Body of pancreas (tissue), 4 donors: ENCODE measurements at regions not wholly inside any gene's neighbourhood (a gene's known extent, or its start where the extent isn't known, plus 50 kb on each side); places are given as distances from the start of the nearest gene placed in this dataset.

Experiments
- ATAC-seq: fragments of 150-250 bp; one replicate; pipeline ENCODE4 v1.9.1; 2016
- DNase-seq, 4 donors: peaks; one replicate each; pipeline ENCODE4 v3.0.0-alpha.2; 2019
- H3K27ac ChIP-seq, 4 donors: fragments of 200-600 bp; sonication (generic); 1 replicate in 3 of 4; 2 replicates in 1 of 4; pipeline versions ENCODE4 v1.5.1 to v1.6.1; 2016 to 2019; ENCODE audit warnings: mild to moderate bottlenecking in 1 of 4, mixed read lengths in 1 of 4, moderate library complexity in 1 of 4
- H3K27me3 ChIP-seq, 2 donors: fragments of 200-600 bp; sonication (generic); one replicate each; pipeline ENCODE4 v1.6.0; 2016; ENCODE audit warnings: mild to moderate bottlenecking in 1 of 2
- H3K36me3 ChIP-seq, 2 donors: fragments of 200-600 bp; sonication (generic); replicated peaks in 1 of 2; 2 replicates each; pipeline ENCODE4 v1.5.1; 2016; ENCODE audit warnings: low read depth in 2 of 2; ENCODE audit not compliant: insufficient read depth in 1 of 2
- H3K4me1 ChIP-seq: fragments of 200-600 bp; sonication (generic); one replicate; pipeline ENCODE4 v1.6.0; 2016
- H3K4me3 ChIP-seq, 2 donors: fragments of 200-600 bp; sonication (generic); 1 replicate in 1 of 2; 2 replicates in 1 of 2; pipeline ENCODE4 v1.5.1; 2016 to 2019
- H3K9me3 ChIP-seq, 3 donors: fragments of 200-600 bp; sonication (generic); 1 replicate in 2 of 3; 2 replicates in 1 of 3; pipeline ENCODE4 v1.5.1; 2016
- CTCF ChIP-seq, 7 experiments: fragments of 450-650 bp in 4 of 7; fragments of 200-600 bp in 3 of 7; sonication (generic) in 3 of 7; IDR thresholded peaks; one replicate each; pipeline ENCODE4 v1.5.1; 2016 to 2019; ENCODE audit warnings: antibody characterized with exemption in 7 of 7
- POLR2A ChIP-seq, 3 donors: fragments of 450-650 bp; IDR thresholded peaks; one replicate each; pipeline ENCODE4 v1.6.1; 2016; ENCODE audit warnings: antibody characterized with exemption in 3 of 3, mild to moderate bottlenecking in 2 of 3
- WGBS, 2 donors: methylation state at CpG; one replicate each; pipeline ENCODE4 v1.1.5; 2017; 5-methylcytosine and 5-hydroxymethylcytosine counted together
- intact Hi-C: fragments of 100-400 bp; cut with DNase I; formaldehyde crosslinking; loops from one replicate; pipeline ENCODE4 v1.15.1; 2023

GRCh38 chr2:155518094-155518493 is 814.4 kb downstream of the NR4A2 start:
- Histone ChIP-seq H3K9me3 (no peaks in the 10 kb centered on the region), H3K36me3 (no peaks in the 10 kb centered on the region), H3K4me1 (no peaks in the 10 kb centered on the region), H3K27me3 (no peaks in the 10 kb centered on the region), H3K4me3 (no peak overlapping the region), H3K27ac (no peak overlapping the region)
- intact Hi-C loops, result no loop called here
- ATAC-seq (no peak), DNase-seq (no peak)
- 45 to 56% methylated on average over 3 of the region's 3 CpGs for WGBS, 2 donors
- TF ChIP-seq CTCF (IDR thresholded peaks at IDR 0.05) (no peak), POLR2A (IDR thresholded peaks at IDR 0.05) (no peak)

GRCh38 chr2:155517362-155517761 is 815.2 kb downstream of the NR4A2 start:
- Histone ChIP-seq H3K4me3 (no peak overlapping the region), H3K4me1 (no peaks in the 10 kb centered on the region), H3K36me3 (no peaks in the 10 kb centered on the region), H3K27me3 (no peaks in the 10 kb centered on the region), H3K9me3 (no peaks in the 10 kb centered on the region), H3K27ac (no peak overlapping the region)
- 56 to 77% methylated on average over 1 of the region's 1 CpG for WGBS, 2 donors
- intact Hi-C loops, result no loop called here
- TF ChIP-seq CTCF (IDR thresholded peaks at IDR 0.05) (no peak), POLR2A (IDR thresholded peaks at IDR 0.05) (no peak)
- no peak for DNase-seq
- no peak for ATAC-seq

DNA sequence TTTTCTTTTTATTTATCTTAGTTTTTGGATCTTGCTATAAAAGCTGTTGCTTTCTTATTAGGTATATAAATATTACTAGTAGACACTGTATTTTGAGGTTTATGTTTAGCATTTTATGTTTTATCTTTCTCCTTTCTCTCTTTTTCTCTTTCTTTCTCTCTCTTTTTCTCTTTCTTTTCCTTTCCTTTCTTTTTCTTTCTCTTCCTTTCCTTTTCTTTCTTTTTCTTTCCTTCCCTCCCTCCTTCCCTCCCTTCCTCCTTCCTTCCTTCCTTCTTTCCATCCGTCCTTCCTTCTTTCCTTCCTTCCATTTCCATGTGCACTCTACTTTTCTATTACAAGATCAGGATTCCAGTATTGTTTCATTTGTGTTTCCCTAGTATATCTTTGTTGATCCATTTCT is 814.8 kb downstream of the KCNJ3 start:
- H3K9me3 ChIP-seq, result no peaks in the 10 kb centered on the region
- DNase-seq (no peak), ATAC-seq (no peak)
- TF ChIP-seq CTCF (IDR thresholded peaks at IDR 0.05) (no peak), POLR2A (IDR thresholded peaks at IDR 0.05) (no peak)
- H3K4me1 ChIP-seq, result no peaks in the 10 kb centered on the region
- intact Hi-C loops, result no loop called here
- no peaks in the 10 kb centered on the region for H3K27me3 ChIP-seq
- no peaks in the 10 kb centered on the region for H3K36me3 ChIP-seq
- H3K27ac ChIP-seq, result no peak overlapping the region
- WGBS, 2 donors, result 56 to 80% methylated on average over 1 of the region's 1 CpG
- no peak overlapping the region for H3K4me3 ChIP-seq

- TF ChIP-seq POLR2A (IDR thresholded peaks at IDR 0.05), result no peak
- no peak for TF ChIP-seq CTCF (IDR thresholded peaks at IDR 0.05)
These were observed 804.3 kb downstream of the KCNJ3 start for GRCh38 chr2:155502766-155503165.

DNA sequence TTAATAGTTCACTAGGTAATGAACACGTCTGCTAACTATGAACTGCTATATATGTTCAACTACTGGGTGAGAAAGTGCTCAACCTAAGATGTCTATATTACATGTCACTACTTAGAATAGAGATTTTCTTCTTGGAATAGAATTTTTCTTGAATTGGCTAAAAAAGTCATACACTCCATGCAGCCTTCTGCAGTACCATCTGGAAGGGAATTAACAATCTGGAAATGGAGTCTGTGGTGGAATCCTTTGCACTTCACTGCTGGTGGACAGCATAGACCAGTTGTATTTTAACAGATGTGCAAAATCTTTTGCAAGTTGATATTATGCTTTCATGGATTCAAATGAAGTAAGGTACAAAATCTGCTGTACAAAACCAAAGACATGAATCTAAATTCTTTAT is 799.6 kb downstream of the KCNJ3 start:
- no peak overlapping the region for H3K27ac ChIP-seq
- intact Hi-C loops, result no loop called here
- no peak for DNase-seq
- H3K9me3 ChIP-seq, result no peaks in the 10 kb centered on the region
- H3K36me3 ChIP-seq, result no peaks in the 10 kb centered on the region
- ATAC-seq, result no peak
- 53 to 55% methylated on average over 1 of the region's 1 CpG for WGBS, 2 donors
- TF ChIP-seq POLR2A (IDR thresholded peaks at IDR 0.05) (no peak), CTCF (IDR thresholded peaks at IDR 0.05) (no peak)
- H3K4me1 ChIP-seq, result no peaks in the 10 kb centered on the region
- H3K27me3 ChIP-seq, result no peaks in the 10 kb centered on the region
- no peak overlapping the region for H3K4me3 ChIP-seq

More at GRCh38 chr2:155502766-155503165, 804.3 kb downstream of the KCNJ3 start:
- WGBS, 2 donors, result 22 to 25% methylated on average over 2 of the region's 2 CpGs
- DNase-seq (no peak), ATAC-seq (no peak)
- no peaks in the 10 kb centered on the region for H3K36me3 ChIP-seq
- no peaks in the 10 kb centered on the region for H3K27me3 ChIP-seq
- no peaks in the 10 kb centered on the region for H3K9me3 ChIP-seq
- no peak overlapping the region for H3K27ac ChIP-seq
- H3K4me1 ChIP-seq, result no peaks in the 10 kb centered on the region
- H3K4me3 ChIP-seq, result no peak overlapping the region
- intact Hi-C loops, result no loop called here
